K562 (cell line): ENCODE measurements at regions not wholly inside any gene's neighbourhood (a gene's known extent, or its start where the extent isn't known, plus 50 kb on each side); places are given as distances from the start of the nearest gene placed in this dataset.

Source experiments
- ATAC-seq: fragments of 200-7000 bp; cut with Tn5 transposase; 3 replicates; pipeline ENCODE4 v1.9.1; 2020; ENCODE audit warnings: moderate library complexity
- BruUV-seq: library from RNA; stranded (reverse); fragments of 400-500 nt; replicated peaks from 2 replicates; lab custom pipeline; 2021; lab: Mats Ljungman, UMichigan
- CTCF ChIA-PET: fragments of 300-600 bp; formaldehyde crosslinking; extraction: SDS; loops from one replicate; lab custom pipeline; 2021; ENCODE audit warnings: low intra/inter-chr PET ratio; lab: Yijun Ruan, JAX
- POLR2A ChIA-PET: fragments of 300-600, 350-650 bp; sonication (Branson Sonifier 250); formaldehyde crosslinking; extraction: SDS; loops from one replicate; lab custom pipeline; 2021; ENCODE audit warnings: antibody characterized with exemption, inconsistent platforms; lab: Yijun Ruan, JAX
- DNase-seq, 4 experiments: peaks; one replicate each; pipeline versions ENCODE4 v3.0.0 to v3.0.0-alpha.2; 2011 to 2018; ENCODE audit warnings: low spot score in 3 of 4, mixed read lengths in 3 of 4; ENCODE audit errors: extremely low read depth in 1 of 4
- FAIRE-seq: peaks from 2 replicates; lab custom pipeline; 2011; peaks lifted over from hg19 to GRCh38; lab: Jason Lieb, UNC
- H2AFZ ChIP-seq: 2 replicates; pipeline ENCODE4 v1.6.0; 2011; ENCODE audit warnings: low read depth, low read length, control low read depth, inconsistent platforms
- H3K27ac ChIP-seq: fragments of 200-600 bp; 3 replicates; pipeline ENCODE4 v1.8.0; 2011; ENCODE audit warnings: low read depth, mild to moderate bottlenecking, control low read depth, inconsistent platforms, low read length, moderate library complexity, mixed read lengths; ENCODE audit errors: extremely low read depth
- H3K27me3 ChIP-seq, 2 experiments: fragments of 300-600 bp in 1 of 2; 2 replicates in 1 of 2; 3 replicates in 1 of 2; pipeline versions ENCODE4 v1.6.0 to v1.8.0; 2011; ENCODE audit warnings: inconsistent platforms in 2 of 2, low read length in 2 of 2, mild to moderate bottlenecking in 1 of 2, mixed read lengths in 1 of 2, moderate library complexity in 1 of 2; ENCODE audit not compliant: control insufficient read depth in 2 of 2, insufficient read depth in 2 of 2
- H3K36me3 ChIP-seq: fragments of 300-600 bp; 3 replicates; pipeline ENCODE4 v1.8.0; 2011; ENCODE audit warnings: mild to moderate bottlenecking, low read length, inconsistent platforms; ENCODE audit not compliant: control insufficient read depth, insufficient read depth
- H3K4me1 ChIP-seq, 2 experiments: fragments of 200-600 bp in 1 of 2; replicated peaks in 1 of 2; 2 replicates in 1 of 2; 3 replicates in 1 of 2; pipeline versions ENCODE4 v1.5.1 to v1.8.0; 2011; ENCODE audit warnings: inconsistent platforms in 2 of 2, low read length in 2 of 2, mild to moderate bottlenecking in 1 of 2, mixed read lengths in 1 of 2, moderate library complexity in 1 of 2; ENCODE audit not compliant: control insufficient read depth in 2 of 2, insufficient read depth in 2 of 2
- H3K4me2 ChIP-seq: 2 replicates; pipeline ENCODE4 v1.6.1; 2011; ENCODE audit warnings: low read length, control low read depth, inconsistent platforms, mixed read lengths; ENCODE audit not compliant: insufficient read depth
- H3K4me3 ChIP-seq: fragments of 200-600 bp; sonication (generic), shearing (Covaris generic); 2 replicates; pipeline ENCODE4 v1.5.1; 2016; ENCODE audit warnings: control low read depth, inconsistent platforms
- H3K79me2 ChIP-seq: fragments of 200-600 bp; 3 replicates; pipeline ENCODE4 v1.8.0; 2011; ENCODE audit warnings: low read length, inconsistent platforms; ENCODE audit not compliant: control insufficient read depth, insufficient read depth
- H3K9ac ChIP-seq, 2 experiments: 2 replicates each; pipeline versions ENCODE4 v1.6.0 to v1.6.1; 2011; ENCODE audit warnings: low read depth in 2 of 2, low read length in 2 of 2, control low read depth in 1 of 2, inconsistent platforms in 1 of 2, mild to moderate bottlenecking in 1 of 2, mixed read lengths in 1 of 2; ENCODE audit not compliant: insufficient read depth in 1 of 2
- H3K9me1 ChIP-seq: one replicate; pipeline ENCODE4 v1.6.0; 2011; ENCODE audit warnings: inconsistent platforms, mild to moderate bottlenecking, low read length, moderate library complexity; ENCODE audit not compliant: control insufficient read depth, insufficient read depth
- H3K9me3 ChIP-seq: replicated peaks from 2 replicates; pipeline ENCODE4 v1.5.1; 2011; ENCODE audit warnings: low read depth, low read length, inconsistent platforms; ENCODE audit not compliant: control insufficient read depth, insufficient read depth
- H4K20me1 ChIP-seq: replicated peaks from 2 replicates; pipeline ENCODE4 v1.6.1; 2011; ENCODE audit warnings: low read length, inconsistent platforms, mixed read lengths; ENCODE audit not compliant: control insufficient read depth, insufficient read depth
- CEBPZ ChIP-seq: fragments of 150-350 bp; IDR thresholded peaks from 2 replicates; pipeline ENCODE4 v1.6.1; 2014; ENCODE audit warnings: low read depth, mild to moderate bottlenecking, low read length, borderline replicate concordance
- DPF2 ChIP-seq: fragments of 450-650 bp; IDR thresholded peaks from 2 replicates; pipeline ENCODE4 v1.6.1; 2016
- FOXA1 ChIP-seq: fragments of 450-650 bp; IDR thresholded peaks from 2 replicates; pipeline ENCODE4 v1.6.1; 2016; ENCODE audit warnings: mild to moderate bottlenecking, borderline replicate concordance
- MTA3 ChIP-seq: fragments of 450-650 bp; formaldehyde crosslinking; IDR thresholded peaks from 2 replicates; pipeline ENCODE4 v1.6.1; 2017; ENCODE audit warnings: mild to moderate bottlenecking, borderline replicate concordance
- NCOA2 ChIP-seq, 2 experiments: fragments of 450-650 bp; IDR thresholded peaks; 2 replicates each; pipeline ENCODE4 v1.6.1; 2018; ENCODE audit warnings: mild to moderate bottlenecking in 2 of 2, moderate library complexity in 1 of 2; ENCODE audit not compliant: partially characterized antibody in 2 of 2
- NFXL1 ChIP-seq: fragments of 450-650 bp; formaldehyde crosslinking; IDR thresholded peaks from 2 replicates; pipeline ENCODE4 v1.4.0; 2021; ENCODE audit warnings: mild to moderate bottlenecking
- PRMT5 ChIP-seq: sonication (generic); formaldehyde crosslinking; IDR thresholded peaks from 2 replicates; pipeline ENCODE4 v1.5.0; 2020; ENCODE audit warnings: missing genetic modification reagents
- RFX5 ChIP-seq: IDR thresholded peaks from 2 replicates; pipeline ENCODE4 v1.6.1; 2011; ENCODE audit warnings: low read depth, mild to moderate bottlenecking, improper control_type of control experiment, low read length
- RUNX1 ChIP-seq: sonication (generic); IDR thresholded peaks from 2 replicates; pipeline ENCODE4 v1.6.1; 2016; ENCODE audit warnings: antibody characterized with exemption, low read depth
- SUPT5H ChIP-seq: fragments of 450-650 bp; IDR thresholded peaks from 2 replicates; pipeline ENCODE4 v1.6.1; 2016
- WGBS: fragments of 100-300 bp; shearing (Covaris generic); methylation state at CpG from one replicate; pipeline ENCODE4 v1.1.6; 2016; ENCODE audit warnings: low coverage, mixed read lengths; ENCODE audit not compliant: insufficient coverage; ENCODE audit errors: missing lambda C conversion rate; 5-methylcytosine and 5-hydroxymethylcytosine counted together
- in situ Hi-C: fragments of 300-500 bp; cut with MboI; formaldehyde crosslinking; loops from 4 replicates; pipeline ENCODE4 v1.15.0; 2018; ENCODE audit warnings: inconsistent platforms, mixed read lengths
- intact Hi-C: fragments of 100-400 bp; cut with micrococcal nuclease; formaldehyde crosslinking; loops from 2 replicates; pipeline ENCODE4 v1.14.2; 2022

GRCh38 chr10:78609976-78610375 lies 458.8 kb upstream of the ZMIZ1 start:
- H3K4me2 ChIP-seq: no peak overlapping the region
- H3K9me1 ChIP-seq: no peaks in the 10 kb centered on the region
- CTCF ChIA-PET: interaction anchor here (0.6 kb wide), 1 partner anchor 136 kb away, joined by 3 read pairs; no protein-coding TSS in a partner anchor
- H2AFZ ChIP-seq: no peak overlapping the region
- 0% methylated on average over 1 of the region's 1 CpG for WGBS
- H3K4me1 ChIP-seq: no peaks in the 10 kb centered on the region
- no peaks in the 10 kb centered on the region for H3K36me3 ChIP-seq
- POLR2A ChIA-PET: no interaction called here
- H3K4me3 ChIP-seq: no peak overlapping the region
- no peak for ATAC-seq
- BruUV-seq: no TSS peak
- H3K9me3 ChIP-seq: no peaks in the 10 kb centered on the region
- H4K20me1 ChIP-seq: no peaks in the 10 kb centered on the region
- intact Hi-C loops: no loop called here
- no peak for FAIRE-seq
- H3K79me2 ChIP-seq: no peaks in the 10 kb centered on the region
- in situ Hi-C loops: no loop called here
- no peak for DNase-seq
- H3K27ac ChIP-seq: no peak overlapping the region
- TF ChIP-seq DPF2: no peak
- TF ChIP-seq RFX5: no peak
- TF ChIP-seq RUNX1: no peak
- no peak for TF ChIP-seq FOXA1
- no peak for TF ChIP-seq NCOA2 (IDR thresholded peaks at IDR 0.05; ENCODE audit: partially characterized antibody in 2 of 2)
- no peak for TF ChIP-seq MTA3
- no peak for TF ChIP-seq SUPT5H
- H3K9ac ChIP-seq: no peak overlapping the region
- no peaks in the 10 kb centered on the region for H3K27me3 ChIP-seq

DNA sequence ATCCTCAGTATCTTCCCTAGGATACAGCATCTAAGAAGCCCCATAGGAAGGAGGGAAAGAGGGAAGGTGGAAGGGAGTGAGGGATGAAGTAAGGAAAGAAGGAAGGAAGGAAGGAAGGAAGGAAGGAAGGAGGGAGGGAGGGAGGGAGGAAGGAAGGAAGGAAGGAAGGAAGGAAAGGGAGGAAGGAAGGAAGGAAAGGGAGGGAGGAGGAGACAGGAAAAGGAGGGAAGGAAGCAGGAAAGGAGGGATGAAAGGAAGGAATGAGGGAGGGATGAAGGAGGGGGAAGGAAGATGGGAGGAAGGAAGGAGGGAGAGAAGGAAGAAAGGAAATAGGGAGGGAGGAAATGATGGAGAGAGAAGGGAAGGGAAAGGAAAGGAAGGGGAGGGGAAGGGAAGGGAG lies 455.6 kb upstream of the ZMIZ1 start:
- ChIA-PET POLR2A (no interaction called here), CTCF (no interaction called here)
- intact Hi-C loops (no loop called here), in situ Hi-C loops (no loop called here)
- DNase-seq: no peak
- no peaks in the 10 kb centered on the region for H3K27me3 ChIP-seq
- BruUV-seq: no TSS peak
- FAIRE-seq: no peak
- no peaks in the 10 kb centered on the region for H4K20me1 ChIP-seq
- no peak overlapping the region for H2AFZ ChIP-seq
- no peaks in the 10 kb centered on the region for H3K79me2 ChIP-seq
- H3K36me3 ChIP-seq: no peaks in the 10 kb centered on the region
- no peak for TF ChIP-seq NFXL1 (CRISPR knock-in tag)
- no peak for TF ChIP-seq CEBPZ
- no peak for TF ChIP-seq PRMT5 (CRISPR knock-in tag)
- H3K4me1 ChIP-seq: no peaks in the 10 kb centered on the region
- H3K9me3 ChIP-seq: no peaks in the 10 kb centered on the region
- H3K4me2 ChIP-seq: no peak overlapping the region
- H3K9ac ChIP-seq: no peak overlapping the region
- ATAC-seq: no peak
- H3K4me3 ChIP-seq: no peak overlapping the region
- H3K27ac ChIP-seq: no peak overlapping the region
- no peaks in the 10 kb centered on the region for H3K9me1 ChIP-seq
